Epithelial cell of proximal tubule (primary cell): ENCODE measurements at regions not wholly inside any gene's neighbourhood (a gene's known extent, or its start where the extent isn't known, plus 50 kb on each side); places are given as distances from the start of the nearest gene placed in this dataset.

Source experiments
- DNase-seq: peaks from one replicate; pipeline ENCODE4 v3.0.0-alpha.2; 2011; ENCODE audit warnings: low read depth
- H3K4me3 ChIP-seq: 2 replicates; pipeline ENCODE4 v1.5.1; 2011; ENCODE audit warnings: low read depth, mild to moderate bottlenecking, low read length
- TF ChIP-seq, protein P1 (sequence below): conservative IDR thresholded peaks from 2 replicates; pipeline ENCODE4 v1.5.1; 2012; ENCODE audit warnings: low read depth, mild to moderate bottlenecking, low read length

- TF ChIP-seq, protein P1, sequence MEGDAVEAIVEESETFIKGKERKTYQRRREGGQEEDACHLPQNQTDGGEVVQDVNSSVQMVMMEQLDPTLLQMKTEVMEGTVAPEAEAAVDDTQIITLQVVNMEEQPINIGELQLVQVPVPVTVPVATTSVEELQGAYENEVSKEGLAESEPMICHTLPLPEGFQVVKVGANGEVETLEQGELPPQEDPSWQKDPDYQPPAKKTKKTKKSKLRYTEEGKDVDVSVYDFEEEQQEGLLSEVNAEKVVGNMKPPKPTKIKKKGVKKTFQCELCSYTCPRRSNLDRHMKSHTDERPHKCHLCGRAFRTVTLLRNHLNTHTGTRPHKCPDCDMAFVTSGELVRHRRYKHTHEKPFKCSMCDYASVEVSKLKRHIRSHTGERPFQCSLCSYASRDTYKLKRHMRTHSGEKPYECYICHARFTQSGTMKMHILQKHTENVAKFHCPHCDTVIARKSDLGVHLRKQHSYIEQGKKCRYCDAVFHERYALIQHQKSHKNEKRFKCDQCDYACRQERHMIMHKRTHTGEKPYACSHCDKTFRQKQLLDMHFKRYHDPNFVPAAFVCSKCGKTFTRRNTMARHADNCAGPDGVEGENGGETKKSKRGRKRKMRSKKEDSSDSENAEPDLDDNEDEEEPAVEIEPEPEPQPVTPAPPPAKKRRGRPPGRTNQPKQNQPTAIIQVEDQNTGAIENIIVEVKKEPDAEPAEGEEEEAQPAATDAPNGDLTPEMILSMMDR: no peak
- DNase-seq: peak; percentile 58
- H3K4me3 ChIP-seq: no peak overlapping the region
Observed at GRCh38 chrX:8284131-8284530, 113.1 kb upstream of the VCX2 start.

GRCh38 chrX:8288590-8288989 is 117.5 kb upstream of the VCX2 start:
- TF ChIP-seq, protein P1: no peak
- DNase-seq: no peak
- H3K4me3 ChIP-seq: no peak overlapping the region

- H3K4me3 ChIP-seq: no peak overlapping the region
- DNase-seq: no peak
- TF ChIP-seq, protein P1: no peak
Observed at GRCh38 chrX:8289523-8289922, 118.5 kb upstream of the VCX2 start.

DNA sequence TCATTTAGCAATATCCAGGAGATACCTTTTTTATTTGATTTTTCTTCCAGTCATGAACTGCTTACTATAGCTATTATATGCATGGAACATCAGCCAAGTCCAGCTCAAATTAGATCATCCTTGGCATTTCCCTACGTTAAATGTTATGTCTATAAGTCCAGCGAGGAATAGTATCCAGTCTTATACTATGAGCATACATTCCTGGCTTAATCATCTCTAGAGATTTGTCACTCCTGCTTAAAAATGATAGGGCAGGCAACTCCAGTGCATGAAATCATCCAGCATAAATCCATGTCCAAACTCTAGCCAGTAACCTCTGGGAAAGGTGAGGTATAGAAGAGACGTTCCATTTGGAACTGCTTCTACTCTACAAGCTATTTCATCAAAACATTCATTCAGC is 126.7 kb upstream of the VCX2 start:
- TF ChIP-seq, protein P1: no peak
- no peak overlapping the region for H3K4me3 ChIP-seq
- DNase-seq: no peak

DNA sequence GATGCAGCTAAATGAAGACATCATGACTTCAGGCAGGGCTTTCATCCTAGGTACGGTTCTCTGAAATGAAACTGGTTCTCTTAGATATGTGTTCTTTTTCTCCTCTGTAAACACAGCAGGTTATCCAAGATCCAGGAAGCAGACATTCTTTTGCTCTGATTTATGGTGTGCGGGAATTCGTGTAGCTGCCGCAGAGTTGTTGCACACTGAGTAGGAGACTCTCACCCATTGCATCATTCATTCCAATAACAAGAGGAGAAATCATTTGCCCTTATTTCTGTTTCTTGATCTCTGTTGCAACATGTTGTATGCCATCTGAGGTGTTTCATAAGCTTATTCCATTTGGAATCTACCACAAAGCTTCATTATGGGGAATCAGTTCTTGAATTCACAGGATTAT is 133.6 kb upstream of the VCX2 start:
- TF ChIP-seq, protein P1: no peak
- no peak overlapping the region for H3K4me3 ChIP-seq
- DNase-seq: no peak

GRCh38 chrX:8305350-8305749 is 134.3 kb upstream of the VCX2 start:
- DNase-seq: no peak
- no peak overlapping the region for H3K4me3 ChIP-seq
- TF ChIP-seq, protein P1: no peak

DNA sequence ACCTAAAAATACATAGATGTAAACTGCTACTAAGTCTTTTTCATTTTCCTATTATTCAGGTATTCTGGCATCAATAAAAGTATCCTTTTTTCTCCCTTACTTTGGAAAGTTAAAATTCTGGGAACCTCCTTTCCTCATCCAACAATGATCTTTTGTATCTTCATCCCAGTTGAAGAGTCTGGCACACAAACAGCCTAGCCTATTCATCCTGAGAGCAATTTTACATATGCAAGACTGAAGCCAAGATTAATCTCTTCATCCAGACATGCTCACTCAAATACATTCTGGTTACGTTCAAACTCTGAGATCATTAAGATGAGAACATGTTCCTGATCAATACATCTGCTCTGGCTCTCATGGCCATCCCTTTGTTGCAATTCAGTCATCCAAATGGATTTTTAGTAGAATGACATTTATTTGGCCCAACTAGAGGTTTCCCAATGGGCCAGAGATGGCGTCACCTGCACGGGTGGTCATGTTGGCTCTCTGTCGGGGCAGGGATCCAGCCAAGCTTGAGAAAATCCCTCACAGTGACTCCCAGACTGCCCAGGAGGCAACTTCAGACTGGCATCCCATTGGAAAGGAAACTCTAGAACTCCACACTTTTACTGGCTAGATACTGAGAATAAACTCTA is 135.3 kb upstream of the VCX2 start:
- DNase-seq: no peak
- H3K4me3 ChIP-seq: no peak overlapping the region
- TF ChIP-seq, protein P1: no peak
